HEK293T (cell line): ENCODE measurements at regions not wholly inside any gene's neighbourhood (a gene's known extent, or its start where the extent isn't known, plus 50 kb on each side); places are given as distances from the start of the nearest gene placed in this dataset.

Experiments
- ARNT ChIP-seq: fragments of 450-650 bp; IDR thresholded peaks from 2 replicates; pipeline ENCODE4 v1.6.1; 2017; ENCODE audit warnings: mild to moderate bottlenecking
- BHLHE40 ChIP-seq: fragments of 450-650 bp; IDR thresholded peaks from 2 replicates; pipeline ENCODE4 v1.6.1; 2016; ENCODE audit warnings: mild to moderate bottlenecking, moderate library complexity, borderline replicate concordance
- ELF4 ChIP-seq: fragments of 450-650 bp; IDR thresholded peaks from 2 replicates; pipeline ENCODE4 v1.6.1; 2017; ENCODE audit warnings: antibody characterized with exemption
- FOXA1 ChIP-seq: fragments of 450-650 bp; IDR thresholded peaks from 2 replicates; pipeline ENCODE4 v1.6.1; 2016; ENCODE audit warnings: mild to moderate bottlenecking
- FOXK2 ChIP-seq: fragments of 450-650 bp; IDR thresholded peaks from 2 replicates; pipeline ENCODE4 v1.6.1; 2016; ENCODE audit warnings: mild to moderate bottlenecking
- FOXM1 ChIP-seq: fragments of 450-650 bp; IDR thresholded peaks from 2 replicates; pipeline ENCODE4 v1.6.1; 2017; ENCODE audit warnings: mild to moderate bottlenecking, borderline replicate concordance
- HDGF ChIP-seq: fragments of 450-650 bp; IDR thresholded peaks from 2 replicates; pipeline ENCODE4 v1.6.1; 2017; ENCODE audit warnings: antibody characterized with exemption, borderline replicate concordance
- L3MBTL2 ChIP-seq: fragments of 450-650 bp; conservative IDR thresholded peaks from 2 replicates; pipeline ENCODE4 v1.6.1; 2016; ENCODE audit warnings: mild to moderate bottlenecking
- NFRKB ChIP-seq: fragments of 450-650 bp; IDR thresholded peaks from 2 replicates; pipeline ENCODE4 v1.6.1; 2016; ENCODE audit warnings: mild to moderate bottlenecking, moderate library complexity
- SP1 ChIP-seq: fragments of 450-650 bp; IDR thresholded peaks from 2 replicates; pipeline ENCODE4 v1.6.1; 2017
- SUZ12 ChIP-seq: fragments of 450-650 bp; IDR thresholded peaks from 2 replicates; pipeline ENCODE4 v1.6.1; 2016; ENCODE audit warnings: mild to moderate bottlenecking
- TARDBP ChIP-seq: fragments of 450-650 bp; IDR thresholded peaks from 2 replicates; pipeline ENCODE4 v1.6.1; 2016
- ZNF384 ChIP-seq: fragments of 450-650 bp; IDR thresholded peaks from 2 replicates; pipeline ENCODE4 v1.6.1; 2016
- TF ChIP-seq, protein P1 (sequence below): fragments of 450-650 bp; IDR thresholded peaks from 2 replicates; pipeline ENCODE4 v1.6.1; 2016

DNA sequence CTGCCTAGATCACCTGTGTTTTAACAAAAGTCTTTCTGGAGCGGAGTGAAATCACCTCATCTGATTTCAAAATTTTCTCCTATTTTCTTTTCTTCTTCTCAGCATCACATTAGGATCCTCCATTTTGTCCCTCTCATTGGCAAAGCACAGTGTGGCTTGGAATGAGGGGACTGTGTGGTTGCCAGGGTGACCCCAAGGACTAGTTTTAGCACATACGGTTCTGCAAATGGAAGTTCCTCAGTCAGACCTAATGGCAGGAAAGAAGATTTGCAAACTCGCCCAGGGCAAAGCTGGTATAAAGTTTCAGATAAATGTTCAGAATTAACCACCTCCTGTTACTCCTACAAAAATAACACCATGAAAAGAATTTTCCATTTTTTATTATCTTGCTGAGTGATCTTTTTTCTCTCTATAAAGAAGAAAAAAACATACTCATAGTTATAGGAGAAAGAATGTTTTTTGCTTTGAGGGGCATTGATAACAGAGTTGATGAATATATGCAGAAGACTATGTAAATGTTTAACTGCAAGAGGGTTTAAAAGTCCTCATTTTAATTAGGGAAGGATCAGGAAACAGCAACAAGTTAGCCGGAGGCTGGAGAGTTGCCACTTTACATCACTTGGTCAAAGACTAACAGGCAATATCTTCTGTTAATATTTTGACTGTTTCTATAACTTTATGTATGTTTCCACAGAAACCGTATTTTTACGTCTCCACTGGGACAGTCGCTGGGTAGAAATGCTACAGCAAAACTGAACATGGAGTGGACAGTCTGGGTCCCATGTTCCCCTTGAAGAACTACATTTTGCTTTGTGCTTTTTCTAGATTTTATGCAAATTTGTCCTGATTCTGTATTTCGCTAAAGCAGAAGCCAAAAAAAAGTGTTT, 257.8 kb downstream of the NR2F1-AS1 start:
- TF ChIP-seq, protein P1, sequence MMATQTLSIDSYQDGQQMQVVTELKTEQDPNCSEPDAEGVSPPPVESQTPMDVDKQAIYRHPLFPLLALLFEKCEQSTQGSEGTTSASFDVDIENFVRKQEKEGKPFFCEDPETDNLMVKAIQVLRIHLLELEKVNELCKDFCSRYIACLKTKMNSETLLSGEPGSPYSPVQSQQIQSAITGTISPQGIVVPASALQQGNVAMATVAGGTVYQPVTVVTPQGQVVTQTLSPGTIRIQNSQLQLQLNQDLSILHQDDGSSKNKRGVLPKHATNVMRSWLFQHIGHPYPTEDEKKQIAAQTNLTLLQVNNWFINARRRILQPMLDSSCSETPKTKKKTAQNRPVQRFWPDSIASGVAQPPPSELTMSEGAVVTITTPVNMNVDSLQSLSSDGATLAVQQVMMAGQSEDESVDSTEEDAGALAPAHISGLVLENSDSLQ, result no peak
- TF ChIP-seq NFRKB (no peak), ARNT (no peak), TARDBP (no peak), FOXA1 (no peak), SUZ12 (no peak), ELF4 (no peak), HDGF (no peak), FOXM1 (no peak), BHLHE40 (no peak), FOXK2 (no peak), SP1 (no peak), ZNF384 (no peak), L3MBTL2 (no peak)
